ENCODE measurements at regions not wholly inside any gene's neighbourhood (a gene's known extent, or its start where the extent isn't known, plus 50 kb on each side); places are given as distances from the start of the nearest gene placed in this dataset.

DNA sequence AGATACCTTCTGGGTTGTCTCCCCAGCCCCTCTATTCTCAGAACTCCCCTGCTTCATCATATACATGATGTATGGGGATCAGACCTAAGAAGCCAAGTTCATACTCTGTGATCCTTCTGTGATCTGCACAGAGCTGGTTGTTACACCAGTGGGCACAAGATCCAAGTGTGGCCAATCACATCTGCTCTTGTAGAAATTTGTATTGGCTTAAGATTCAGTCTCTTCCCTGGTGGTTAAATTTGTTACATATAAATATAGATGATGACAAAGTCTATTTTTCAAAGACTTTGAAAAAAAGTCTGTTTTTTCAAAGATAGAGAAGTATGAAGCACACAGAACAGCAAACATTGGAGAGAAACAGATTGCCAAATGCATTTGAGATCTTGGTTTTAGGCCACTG, 135.8 kb upstream of the FGGY start:
- no peak for ATAC-seq (ENCODE audit: low read depth)
- Histone ChIP-seq H3K36me3 (ENCODE audit: low read depth) (no peaks in the 10 kb centered on the region), H3K27ac (ENCODE audit: poor library complexity, severe bottlenecking) (no peak overlapping the region), H3K4me3 (ENCODE audit: severe bottlenecking) (no peak overlapping the region), H3K27me3 (ENCODE audit: insufficient read depth, poor library complexity, severe bottlenecking) (no peaks in the 10 kb centered on the region), H3K4me1 (ENCODE audit: insufficient read depth, poor library complexity, severe bottlenecking) (peaks cover 3% of the 10 kb centered on the region), H3K9me3 (ENCODE audit: severe bottlenecking) (peaks cover 5% of the 10 kb centered on the region)
- no peak for DNase-seq (ENCODE audit: low spot score)
- TF ChIP-seq, protein P1, sequence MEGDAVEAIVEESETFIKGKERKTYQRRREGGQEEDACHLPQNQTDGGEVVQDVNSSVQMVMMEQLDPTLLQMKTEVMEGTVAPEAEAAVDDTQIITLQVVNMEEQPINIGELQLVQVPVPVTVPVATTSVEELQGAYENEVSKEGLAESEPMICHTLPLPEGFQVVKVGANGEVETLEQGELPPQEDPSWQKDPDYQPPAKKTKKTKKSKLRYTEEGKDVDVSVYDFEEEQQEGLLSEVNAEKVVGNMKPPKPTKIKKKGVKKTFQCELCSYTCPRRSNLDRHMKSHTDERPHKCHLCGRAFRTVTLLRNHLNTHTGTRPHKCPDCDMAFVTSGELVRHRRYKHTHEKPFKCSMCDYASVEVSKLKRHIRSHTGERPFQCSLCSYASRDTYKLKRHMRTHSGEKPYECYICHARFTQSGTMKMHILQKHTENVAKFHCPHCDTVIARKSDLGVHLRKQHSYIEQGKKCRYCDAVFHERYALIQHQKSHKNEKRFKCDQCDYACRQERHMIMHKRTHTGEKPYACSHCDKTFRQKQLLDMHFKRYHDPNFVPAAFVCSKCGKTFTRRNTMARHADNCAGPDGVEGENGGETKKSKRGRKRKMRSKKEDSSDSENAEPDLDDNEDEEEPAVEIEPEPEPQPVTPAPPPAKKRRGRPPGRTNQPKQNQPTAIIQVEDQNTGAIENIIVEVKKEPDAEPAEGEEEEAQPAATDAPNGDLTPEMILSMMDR (IDR thresholded peaks at IDR 0.05; ENCODE audit: poor library complexity, severe bottlenecking), result no peak

DNA sequence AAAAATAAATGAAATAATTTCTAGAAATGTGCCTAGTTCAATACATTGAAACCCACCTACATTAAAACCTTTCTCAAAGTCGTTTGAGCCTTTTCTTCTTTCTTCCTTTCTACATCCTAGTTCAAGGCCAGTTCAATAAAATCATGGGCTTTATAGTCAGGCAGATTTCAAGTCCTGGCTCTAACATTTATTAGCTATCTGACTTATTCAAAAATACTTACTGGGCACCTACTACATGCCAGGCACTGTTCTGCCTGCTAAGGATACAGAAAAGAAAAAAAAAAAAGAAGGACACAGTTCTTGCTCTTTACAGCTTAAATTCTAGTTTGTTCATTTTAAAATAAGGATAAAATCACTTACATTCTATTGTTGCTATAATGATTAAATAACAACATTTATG, 134.2 kb upstream of the FGGY start:
- TF ChIP-seq, protein P1 (IDR thresholded peaks at IDR 0.05; ENCODE audit: poor library complexity, severe bottlenecking), result no peak
- Histone ChIP-seq H3K27ac (ENCODE audit: poor library complexity, severe bottlenecking) (no peak overlapping the region), H3K4me1 (ENCODE audit: insufficient read depth, poor library complexity, severe bottlenecking) (no peaks in the 10 kb centered on the region), H3K27me3 (ENCODE audit: insufficient read depth, poor library complexity, severe bottlenecking) (no peaks in the 10 kb centered on the region), H3K9me3 (ENCODE audit: severe bottlenecking) (peaks cover 5% of the 10 kb centered on the region), H3K4me3 (ENCODE audit: severe bottlenecking) (no peak overlapping the region), H3K36me3 (ENCODE audit: low read depth) (no peaks in the 10 kb centered on the region)
- DNase-seq (ENCODE audit: low spot score) (no peak), ATAC-seq (ENCODE audit: low read depth) (no peak)

- peaks cover under 1% of the 10 kb centered on the region for H3K9me3 ChIP-seq (ENCODE audit: severe bottlenecking)
- no peak for ATAC-seq (ENCODE audit: low read depth)
Measured at GRCh38 chr1:59163268-59164092, 133.4 kb upstream of the FGGY start.

DNA sequence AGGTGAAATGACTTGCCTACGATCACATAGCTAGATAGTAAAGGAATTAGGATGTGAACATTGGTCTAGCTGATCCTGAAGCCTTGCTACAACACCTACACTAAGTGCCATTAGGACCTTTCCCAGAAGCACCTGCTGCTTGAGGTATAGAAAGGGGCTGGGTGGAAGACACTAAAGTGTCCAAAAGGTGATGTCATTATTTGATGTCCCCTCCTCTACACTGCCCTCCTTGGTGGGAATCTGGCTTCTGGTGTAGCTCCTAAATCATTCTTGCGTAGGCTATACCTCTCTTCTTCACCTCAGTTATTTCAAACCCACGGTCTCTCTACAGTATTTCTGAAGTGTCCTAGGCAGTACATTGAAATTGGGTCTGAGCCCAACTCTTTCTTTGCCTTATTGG, 132.5 kb upstream of the FGGY start:
- H3K4me1 ChIP-seq (ENCODE audit: insufficient read depth, poor library complexity, severe bottlenecking), result no peaks in the 10 kb centered on the region
- TF ChIP-seq, protein P1 (IDR thresholded peaks at IDR 0.05; ENCODE audit: poor library complexity, severe bottlenecking), result no peak
- no peaks in the 10 kb centered on the region for H3K36me3 ChIP-seq (ENCODE audit: low read depth)
- no peak overlapping the region for H3K4me3 ChIP-seq (ENCODE audit: severe bottlenecking)
- no peak overlapping the region for H3K27ac ChIP-seq (ENCODE audit: poor library complexity, severe bottlenecking)
- H3K9me3 ChIP-seq (ENCODE audit: severe bottlenecking), result no peaks in the 10 kb centered on the region
- ATAC-seq (ENCODE audit: low read depth), result no peak
- DNase-seq (ENCODE audit: low spot score), result no peak
- H3K27me3 ChIP-seq (ENCODE audit: insufficient read depth, poor library complexity, severe bottlenecking), result no peaks in the 10 kb centered on the region

More at GRCh38 chr1:59163268-59164092, 133.4 kb upstream of the FGGY start:
- no peak for DNase-seq (ENCODE audit: low spot score)
- Histone ChIP-seq H3K27me3 (ENCODE audit: insufficient read depth, poor library complexity, severe bottlenecking) (no peaks in the 10 kb centered on the region), H3K4me3 (ENCODE audit: severe bottlenecking) (no peak overlapping the region), H3K27ac (ENCODE audit: poor library complexity, severe bottlenecking) (no peak overlapping the region), H3K36me3 (ENCODE audit: low read depth) (no peaks in the 10 kb centered on the region), H3K4me1 (ENCODE audit: insufficient read depth, poor library complexity, severe bottlenecking) (no peaks in the 10 kb centered on the region)
- TF ChIP-seq, protein P1 (IDR thresholded peaks at IDR 0.05; ENCODE audit: poor library complexity, severe bottlenecking), result no peak

DNA sequence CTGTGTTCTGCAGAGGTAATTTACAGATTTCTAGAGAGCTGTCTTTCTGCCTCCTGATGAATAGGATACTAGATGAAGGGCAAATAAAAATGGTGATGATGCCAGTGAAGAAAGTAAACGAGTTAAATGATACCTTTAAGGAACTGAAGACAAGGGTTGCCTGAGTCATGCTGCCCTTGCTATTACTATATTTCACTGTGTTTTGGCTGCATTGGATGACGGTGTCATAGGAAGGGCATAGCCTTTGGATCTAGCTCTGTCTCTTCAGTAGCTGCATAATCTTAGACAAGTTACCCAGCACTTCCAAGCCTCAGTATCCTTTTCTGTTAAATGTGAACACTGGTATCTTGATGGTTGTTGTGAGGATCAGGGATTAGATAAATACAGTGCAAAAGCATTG, 131.5 kb upstream of the FGGY start:
- H3K4me3 ChIP-seq (ENCODE audit: severe bottlenecking), result no peak overlapping the region
- TF ChIP-seq, protein P1 (IDR thresholded peaks at IDR 0.05; ENCODE audit: poor library complexity, severe bottlenecking), result no peak
- no peak for ATAC-seq (ENCODE audit: low read depth)
- DNase-seq (ENCODE audit: low spot score), result no peak
- H3K4me1 ChIP-seq (ENCODE audit: insufficient read depth, poor library complexity, severe bottlenecking), result no peaks in the 10 kb centered on the region
- no peaks in the 10 kb centered on the region for H3K9me3 ChIP-seq (ENCODE audit: severe bottlenecking)
- H3K27me3 ChIP-seq (ENCODE audit: insufficient read depth, poor library complexity, severe bottlenecking), result no peaks in the 10 kb centered on the region
- H3K27ac ChIP-seq (ENCODE audit: poor library complexity, severe bottlenecking), result no peak overlapping the region
- no peaks in the 10 kb centered on the region for H3K36me3 ChIP-seq (ENCODE audit: low read depth)
